GM12865 (cell line): ENCODE measurements at regions not wholly inside any gene's neighbourhood (a gene's known extent, or its start where the extent isn't known, plus 50 kb on each side); places are given as distances from the start of the nearest gene placed in this dataset.

Experiments used
- DNase-seq: peaks from one replicate; pipeline ENCODE4 v3.0.0; 2010; ENCODE audit warnings: low read depth
- H3K4me3 ChIP-seq: 2 replicates; pipeline ENCODE4 v1.5.1; 2011; ENCODE audit warnings: mild to moderate bottlenecking, low read depth, low read length, control low read depth
- CTCF ChIP-seq: IDR thresholded peaks from 2 replicates; pipeline ENCODE4 v1.5.1; 2011; ENCODE audit warnings: low read length, control low read depth, low read depth, inconsistent platforms; ENCODE audit not compliant: insufficient read depth; ENCODE audit errors: missing control alignments

- TF ChIP-seq CTCF, result no peak
- DNase-seq, result no peak
- H3K4me3 ChIP-seq, result no peak overlapping the region
Measured at GRCh38 chr4:159900562-159900961, 797.7 kb downstream of the RAPGEF2 start.

GRCh38 chr4:159902648-159903047 lies 799.8 kb downstream of the RAPGEF2 start:
- DNase-seq, result no peak
- no peak for TF ChIP-seq CTCF
- no peak overlapping the region for H3K4me3 ChIP-seq

GRCh38 chr4:159904906-159905305 lies 802.0 kb downstream of the RAPGEF2 start:
- no peak overlapping the region for H3K4me3 ChIP-seq
- no peak for TF ChIP-seq CTCF
- no peak for DNase-seq

- no peak for DNase-seq
- no peak overlapping the region for H3K4me3 ChIP-seq
- TF ChIP-seq CTCF, result no peak
Measured at GRCh38 chr4:159906051-159906450, 803.2 kb downstream of the RAPGEF2 start.

- no peak for TF ChIP-seq CTCF
- DNase-seq, result no peak
- no peak overlapping the region for H3K4me3 ChIP-seq
Measured at GRCh38 chr4:159906517-159906916, 803.6 kb downstream of the RAPGEF2 start.

- TF ChIP-seq CTCF, result no peak
- no peak overlapping the region for H3K4me3 ChIP-seq
- no peak for DNase-seq
Measured at GRCh38 chr4:159910721-159911120, 807.8 kb downstream of the RAPGEF2 start.

GRCh38 chr4:159922119-159922518 lies 819.2 kb downstream of the RAPGEF2 start:
- no peak for TF ChIP-seq CTCF
- no peak for DNase-seq
- no peak overlapping the region for H3K4me3 ChIP-seq
